Type B pancreatic cell (in vitro differentiated cells): ENCODE measurements at regions not wholly inside any gene's neighbourhood (a gene's known extent, or its start where the extent isn't known, plus 50 kb on each side); places are given as distances from the start of the nearest gene placed in this dataset.
A peak's percentile ranks its signal among the peaks of the same experiment; 100 is the strongest.

Experiments used
- DNase-seq: peaks from one replicate; pipeline ENCODE4 v3.0.0; 2021; ENCODE audit warnings: mixed read lengths; ENCODE audit not compliant: unreplicated experiment; ENCODE audit errors: extremely low spot score
- H3K27ac Mint-ChIP-seq: 2 replicates; pipeline ENCODE4 v1.8.0; 2021; ENCODE audit warnings: mild to moderate bottlenecking, mixed read lengths
- H3K27me3 Mint-ChIP-seq: 2 replicates; pipeline ENCODE4 v1.8.0; 2021; ENCODE audit warnings: mixed read lengths
- H3K36me3 Mint-ChIP-seq: 2 replicates; pipeline ENCODE4 v1.8.0; 2021; ENCODE audit warnings: mixed read lengths
- H3K4me1 Mint-ChIP-seq: one replicate; pipeline ENCODE4 v1.8.0; 2021; ENCODE audit warnings: mixed read lengths; ENCODE audit not compliant: unreplicated experiment
- H3K4me3 Mint-ChIP-seq: 2 replicates; pipeline ENCODE4 v1.8.0; 2021; ENCODE audit warnings: mild to moderate bottlenecking, mixed read lengths
- H3K9me3 Mint-ChIP-seq: 2 replicates; pipeline ENCODE4 v1.8.0; 2021; ENCODE audit warnings: mixed read lengths
- TF ChIP-seq, protein P1 (sequence below): fragments of 200-600 bp; sonication (generic); conservative IDR thresholded peaks from 2 replicates; pipeline ENCODE4 v1.5.0; 2021; ENCODE audit warnings: antibody characterized with exemption, mild to moderate bottlenecking

- DNase-seq: no peak
- peaks cover 45% of the 10 kb centered on the region for H3K4me1 Mint-ChIP-seq
- peaks cover 14% of the 10 kb centered on the region for H3K36me3 Mint-ChIP-seq
- no peak overlapping the region for H3K4me3 Mint-ChIP-seq
- H3K27ac Mint-ChIP-seq: no peak overlapping the region
- no peaks in the 10 kb centered on the region for H3K27me3 Mint-ChIP-seq
- TF ChIP-seq, protein P1, sequence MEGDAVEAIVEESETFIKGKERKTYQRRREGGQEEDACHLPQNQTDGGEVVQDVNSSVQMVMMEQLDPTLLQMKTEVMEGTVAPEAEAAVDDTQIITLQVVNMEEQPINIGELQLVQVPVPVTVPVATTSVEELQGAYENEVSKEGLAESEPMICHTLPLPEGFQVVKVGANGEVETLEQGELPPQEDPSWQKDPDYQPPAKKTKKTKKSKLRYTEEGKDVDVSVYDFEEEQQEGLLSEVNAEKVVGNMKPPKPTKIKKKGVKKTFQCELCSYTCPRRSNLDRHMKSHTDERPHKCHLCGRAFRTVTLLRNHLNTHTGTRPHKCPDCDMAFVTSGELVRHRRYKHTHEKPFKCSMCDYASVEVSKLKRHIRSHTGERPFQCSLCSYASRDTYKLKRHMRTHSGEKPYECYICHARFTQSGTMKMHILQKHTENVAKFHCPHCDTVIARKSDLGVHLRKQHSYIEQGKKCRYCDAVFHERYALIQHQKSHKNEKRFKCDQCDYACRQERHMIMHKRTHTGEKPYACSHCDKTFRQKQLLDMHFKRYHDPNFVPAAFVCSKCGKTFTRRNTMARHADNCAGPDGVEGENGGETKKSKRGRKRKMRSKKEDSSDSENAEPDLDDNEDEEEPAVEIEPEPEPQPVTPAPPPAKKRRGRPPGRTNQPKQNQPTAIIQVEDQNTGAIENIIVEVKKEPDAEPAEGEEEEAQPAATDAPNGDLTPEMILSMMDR: no peak
- peaks cover 4% of the 10 kb centered on the region for H3K9me3 Mint-ChIP-seq
Measured at GRCh38 chr13:99063952-99064351, 86.1 kb upstream of the DOCK9 start.

DNA sequence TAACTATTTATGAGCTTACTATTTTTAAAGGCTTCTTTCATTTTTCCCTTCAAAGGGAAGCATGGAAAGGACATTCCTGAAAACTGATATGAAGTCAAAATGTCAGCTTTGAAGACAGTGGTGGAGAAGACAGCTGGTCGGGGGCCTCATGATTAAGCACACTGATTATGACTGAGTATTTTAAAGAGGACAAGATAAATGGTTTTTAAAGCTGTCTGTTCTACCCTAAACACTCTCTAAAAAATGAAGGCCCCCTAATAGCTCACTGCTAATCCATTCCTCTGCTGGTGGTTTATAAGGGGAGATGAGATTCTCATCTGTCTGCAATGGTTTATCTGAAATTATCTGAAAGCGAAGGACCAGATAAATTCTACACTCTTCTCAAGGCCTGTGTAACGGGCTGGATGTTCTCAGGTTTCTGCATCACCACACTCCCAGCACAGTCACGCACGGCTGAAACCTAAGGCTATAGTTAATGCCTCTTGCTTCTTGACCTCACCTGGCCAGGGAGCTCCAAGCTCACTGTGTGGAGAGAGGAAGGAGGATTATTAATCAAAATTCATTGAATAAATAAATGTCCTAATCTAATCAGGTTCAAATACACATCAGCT lies 86.9 kb upstream of the DOCK9 start:
- no peak overlapping the region for H3K4me3 Mint-ChIP-seq
- TF ChIP-seq, protein P1: no peak
- no peak overlapping the region for H3K27ac Mint-ChIP-seq
- peaks cover 14% of the 10 kb centered on the region for H3K36me3 Mint-ChIP-seq
- no peak for DNase-seq
- H3K27me3 Mint-ChIP-seq: no peaks in the 10 kb centered on the region
- peaks cover 41% of the 10 kb centered on the region for H3K4me1 Mint-ChIP-seq
- H3K9me3 Mint-ChIP-seq: peaks cover 4% of the 10 kb centered on the region

GRCh38 chr13:99065235-99066015 lies 87.6 kb upstream of the DOCK9 start:
- H3K36me3 Mint-ChIP-seq: peaks cover 14% of the 10 kb centered on the region
- H3K27me3 Mint-ChIP-seq: no peaks in the 10 kb centered on the region
- peaks cover 41% of the 10 kb centered on the region for H3K4me1 Mint-ChIP-seq
- DNase-seq: no peak
- H3K27ac Mint-ChIP-seq: no peak overlapping the region
- TF ChIP-seq, protein P1: no peak
- H3K9me3 Mint-ChIP-seq: peaks cover 4% of the 10 kb centered on the region
- H3K4me3 Mint-ChIP-seq: no peak overlapping the region

DNA sequence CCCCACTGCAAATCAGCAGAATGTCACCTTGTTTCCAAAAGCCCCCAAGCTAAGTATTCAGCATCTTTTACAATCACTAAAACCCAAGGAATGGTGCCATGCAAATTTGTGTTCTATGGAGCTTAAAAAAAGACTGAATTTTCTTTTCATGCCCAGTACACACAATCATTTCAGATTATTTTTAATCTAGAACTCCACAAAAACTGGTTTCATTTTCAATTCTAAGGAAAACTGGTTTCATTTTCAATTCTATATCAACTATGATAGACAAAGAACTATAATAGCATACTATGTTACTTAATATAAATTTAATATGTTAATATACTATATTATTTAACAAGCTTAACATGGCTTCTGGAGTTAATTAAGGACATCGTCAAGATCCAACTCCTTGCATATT lies 88.4 kb upstream of the DOCK9 start:
- H3K27ac Mint-ChIP-seq: no peak overlapping the region
- no peaks in the 10 kb centered on the region for H3K27me3 Mint-ChIP-seq
- H3K4me3 Mint-ChIP-seq: no peak overlapping the region
- DNase-seq: no peak
- peaks cover 37% of the 10 kb centered on the region for H3K4me1 Mint-ChIP-seq
- peaks cover 14% of the 10 kb centered on the region for H3K36me3 Mint-ChIP-seq
- TF ChIP-seq, protein P1: no peak
- peaks cover 4% of the 10 kb centered on the region for H3K9me3 Mint-ChIP-seq

DNA sequence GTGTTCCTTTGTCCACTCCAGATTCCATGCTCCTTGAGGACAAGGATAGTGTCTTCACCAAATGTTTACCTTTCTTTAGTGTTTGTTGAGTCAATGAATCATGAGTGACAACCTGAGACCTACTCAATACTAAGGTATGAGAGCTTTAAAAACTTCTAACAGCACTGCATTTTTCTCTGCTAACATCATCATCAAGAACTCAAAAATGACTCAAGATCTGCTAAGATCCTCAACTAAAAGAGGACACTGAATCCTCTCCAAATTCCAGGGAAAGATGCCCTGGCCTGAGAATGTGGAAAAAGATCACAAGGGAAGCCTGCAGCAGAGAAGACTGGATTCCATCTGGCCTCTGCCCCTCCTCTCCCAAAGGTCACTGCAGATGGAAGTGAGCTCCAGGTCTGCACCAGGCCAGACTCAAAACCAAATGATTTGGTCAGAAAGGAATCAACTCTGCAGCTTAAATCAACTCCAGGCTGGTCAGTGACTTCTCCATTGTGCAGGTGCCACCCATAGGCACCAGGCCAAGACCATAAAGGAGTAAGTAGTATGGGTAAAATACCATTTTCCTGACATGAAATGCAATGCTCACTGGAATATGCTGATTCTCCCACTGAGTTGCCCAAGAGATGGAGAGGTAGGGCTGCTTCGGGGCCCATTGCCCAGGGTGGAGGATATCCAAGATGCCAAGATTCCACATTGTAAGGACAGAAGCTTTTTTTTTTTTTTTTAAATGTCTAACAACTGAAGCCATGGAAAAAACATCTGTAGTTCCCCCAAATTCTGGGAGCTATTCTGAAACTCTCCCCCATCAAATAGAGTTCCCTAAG lies 89.5 kb upstream of the DOCK9 start:
- Mint-ChIP-seq H3K36me3 (peaks cover 14% of the 10 kb centered on the region), H3K27ac (peak overlapping the region; percentile 65), H3K4me3 (peak overlapping the region; percentile 30), H3K27me3 (no peaks in the 10 kb centered on the region), H3K9me3 (peaks cover 4% of the 10 kb centered on the region), H3K4me1 (peaks cover 32% of the 10 kb centered on the region)
- DNase-seq: no peak
- TF ChIP-seq, protein P1: no peak
